Endothelial cell of umbilical vein (primary cell): ENCODE measurements at regions not wholly inside any gene's neighbourhood (a gene's known extent, or its start where the extent isn't known, plus 50 kb on each side); places are given as distances from the start of the nearest gene placed in this dataset.

Experiments used
- BruUV-seq: library from RNA; stranded (reverse); fragments of 400-500 nt; replicated peaks from 2 replicates; lab custom pipeline; 2021; lab: Mats Ljungman, UMichigan
- CTCF ChIA-PET: fragments of 300-600, 350-600 bp; sonication (Branson Sonifier 250); formaldehyde crosslinking; loops from one replicate; lab custom pipeline; 2021; ENCODE audit warnings: antibody characterized with exemption, inconsistent platforms; lab: Charles Lee
- POLR2A ChIA-PET: fragments of 300-600, 350-600 bp; sonication (Branson Sonifier 250); formaldehyde crosslinking; loops from one replicate; lab custom pipeline; 2021; ENCODE audit warnings: antibody characterized with exemption, inconsistent platforms; lab: Charles Lee
- DNase-seq: peaks from one replicate; pipeline ENCODE4 v3.0.0-alpha.2; 2011; ENCODE audit warnings: low read depth, low spot score
- FAIRE-seq: peaks from 2 replicates; lab custom pipeline; 2011; peaks lifted over from hg19 to GRCh38; lab: Jason Lieb, UNC
- H2AFZ ChIP-seq: 2 replicates; pipeline ENCODE4 v1.6.0; 2012; ENCODE audit warnings: low read depth, low read length, control low read depth, inconsistent platforms
- H3K27ac ChIP-seq: 2 replicates; pipeline ENCODE4 v1.5.1; 2011; ENCODE audit warnings: low read depth, mild to moderate bottlenecking, control low read depth, low read length, moderate library complexity; ENCODE audit not compliant: insufficient read depth
- H3K27me3 ChIP-seq, 2 experiments: 2 replicates each; pipeline versions ENCODE4 v1.6.0 to v1.6.1; 2011; ENCODE audit warnings: low read length in 2 of 2, mixed read lengths in 1 of 2; ENCODE audit not compliant: control insufficient read depth in 2 of 2, insufficient read depth in 2 of 2
- H3K36me3 ChIP-seq, 2 experiments: 2 replicates in 1 of 2; 3 replicates in 1 of 2; pipeline ENCODE4 v1.5.1; 2011; ENCODE audit warnings: low read length in 2 of 2, mild to moderate bottlenecking in 1 of 2, moderate library complexity in 1 of 2; ENCODE audit not compliant: control insufficient read depth in 2 of 2, insufficient read depth in 2 of 2; ENCODE audit errors: extremely low read depth in 1 of 2
- H3K4me1 ChIP-seq: 3 replicates; pipeline ENCODE4 v1.5.1; 2011; ENCODE audit warnings: mild to moderate bottlenecking, low read length; ENCODE audit not compliant: control insufficient read depth, insufficient read depth; ENCODE audit errors: extremely low read depth
- H3K4me2 ChIP-seq: 2 replicates; pipeline ENCODE4 v1.6.1; 2011; ENCODE audit warnings: low read length, control low read depth, mixed read lengths; ENCODE audit not compliant: insufficient read depth
- H3K4me3 ChIP-seq, 3 experiments: fragments of 200-600 bp in 1 of 3; sonication (generic), shearing (Covaris generic) in 1 of 3; replicated peaks in 1 of 3; 2 replicates each; pipeline ENCODE4 v1.5.1; 2011 to 2016; ENCODE audit warnings: control low read depth in 3 of 3, low read length in 3 of 3, mild to moderate bottlenecking in 2 of 3, inconsistent platforms in 1 of 3, low read depth in 1 of 3, moderate library complexity in 1 of 3; ENCODE audit not compliant: insufficient read depth in 1 of 3
- H3K79me2 ChIP-seq: 2 replicates; pipeline ENCODE4 v1.6.0; 2012; ENCODE audit warnings: low read length, inconsistent platforms; ENCODE audit not compliant: control insufficient read depth, insufficient read depth
- H3K9ac ChIP-seq: replicated peaks from 2 replicates; pipeline ENCODE3; 2011; ENCODE audit warnings: low read length, control low read depth; ENCODE audit not compliant: insufficient read depth; ENCODE audit errors: extremely low read depth
- H3K9me1 ChIP-seq: replicated peaks from 3 replicates; pipeline ENCODE4 v1.6.0; 2011; ENCODE audit warnings: mild to moderate bottlenecking, low read length; ENCODE audit not compliant: control insufficient read depth, insufficient read depth; ENCODE audit errors: extremely low read depth
- H3K9me3 ChIP-seq: replicated peaks from 2 replicates; pipeline ENCODE4 v1.5.1; 2012; ENCODE audit warnings: low read length, inconsistent platforms; ENCODE audit not compliant: control insufficient read depth, insufficient read depth
- H4K20me1 ChIP-seq: replicated peaks from 2 replicates; pipeline ENCODE3; 2011; ENCODE audit warnings: mild to moderate bottlenecking, low read length; ENCODE audit not compliant: control insufficient read depth, insufficient read depth; ENCODE audit errors: extremely low read depth
- CTCF ChIP-seq, 2 donors: IDR thresholded peaks; 1 replicate in 1 of 2; 2 replicates in 1 of 2; pipeline ENCODE4 v1.5.1; 2011; ENCODE audit warnings: low read length in 2 of 2, mild to moderate bottlenecking in 2 of 2, moderate library complexity in 2 of 2, control low read depth in 1 of 2, inconsistent platforms in 1 of 2, low read depth in 1 of 2; ENCODE audit not compliant: insufficient read depth in 1 of 2; ENCODE audit errors: extremely low read depth in 1 of 2
- EZH2 ChIP-seq: IDR thresholded peaks from 2 replicates; pipeline ENCODE4 v1.6.1; 2012; ENCODE audit warnings: borderline replicate concordance, low read depth, mild to moderate bottlenecking, moderate library complexity, low read length, inconsistent platforms; ENCODE audit not compliant: severe bottlenecking
- FOS ChIP-seq: IDR thresholded peaks from 2 replicates; pipeline ENCODE4 v1.6.1; 2011; ENCODE audit warnings: mild to moderate bottlenecking, low read length, moderate library complexity, borderline replicate concordance; ENCODE audit not compliant: insufficient read depth
- GATA2 ChIP-seq: IDR thresholded peaks from 2 replicates; pipeline ENCODE4 v1.7.0; 2011; ENCODE audit warnings: low read depth, mild to moderate bottlenecking, moderate library complexity, mixed read lengths, low read length; ENCODE audit not compliant: insufficient read length, insufficient read depth
- JUN ChIP-seq: IDR thresholded peaks from 2 replicates; pipeline ENCODE4 v1.6.1; 2011; ENCODE audit warnings: borderline replicate concordance, low read depth; ENCODE audit not compliant: insufficient read length, insufficient read depth
- MYC ChIP-seq: IDR thresholded peaks from one replicate; pipeline ENCODE4 v1.6.1; 2011; ENCODE audit warnings: mild to moderate bottlenecking, low read depth, low read length
- POLR2A ChIP-seq: IDR thresholded peaks from 2 replicates; pipeline ENCODE4 v1.6.1; 2012; ENCODE audit warnings: low read depth, mild to moderate bottlenecking, control low read depth, low read length
- POLR2AphosphoS5 ChIP-seq: IDR thresholded peaks from 2 replicates; pipeline ENCODE4 v1.6.1; 2012; ENCODE audit warnings: low read depth, mild to moderate bottlenecking, control low read depth, low read length, moderate library complexity; ENCODE audit not compliant: insufficient read depth
- dilution Hi-C: fragments of 300-500 bp; cut with MboI; formaldehyde crosslinking; loops from one replicate; pipeline ENCODE4 v1.15.0; 2019; ENCODE audit warnings: low sequenced_read_pairs; ENCODE audit not compliant: extremely low pct_ligation_motif_present
- intact Hi-C: fragments of 100-400 bp; cut with micrococcal nuclease; formaldehyde crosslinking; loops from one replicate; pipeline ENCODE4 v1.10.0; 2022
- TF ChIP-seq, protein P1 (sequence below): IDR thresholded peaks from 2 replicates; pipeline ENCODE4 v1.6.1; 2011; ENCODE audit not compliant: insufficient read depth, insufficient read length

- no peak overlapping the region for H2AFZ ChIP-seq
- dilution Hi-C loops (no loop called here), intact Hi-C loops (no loop called here)
- no peaks in the 10 kb centered on the region for H3K9me1 ChIP-seq
- H3K9ac ChIP-seq = no peak overlapping the region
- no peak overlapping the region for H3K4me2 ChIP-seq
- CTCF ChIA-PET = no interaction called here
- POLR2A ChIA-PET = no interaction called here
- no TSS peak for BruUV-seq
- H3K79me2 ChIP-seq = no peaks in the 10 kb centered on the region
- FAIRE-seq (no peak), DNase-seq (no peak)
- H4K20me1 ChIP-seq = no peaks in the 10 kb centered on the region
- H3K9me3 ChIP-seq = no peaks in the 10 kb centered on the region
- TF ChIP-seq POLR2AphosphoS5 (no peak), FOS (no peak), CTCF (IDR thresholded peaks at IDR 0.05; ENCODE audit: extremely low read depth in 1 of 2, insufficient read depth in 1 of 2, low read depth in 1 of 2, low read length in 2 of 2) (no peak), EZH2 (no peak), MYC (no peak)
- TF ChIP-seq, protein P1, sequence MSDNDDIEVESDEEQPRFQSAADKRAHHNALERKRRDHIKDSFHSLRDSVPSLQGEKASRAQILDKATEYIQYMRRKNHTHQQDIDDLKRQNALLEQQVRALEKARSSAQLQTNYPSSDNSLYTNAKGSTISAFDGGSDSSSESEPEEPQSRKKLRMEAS = no peak
- H3K27ac ChIP-seq = no peak overlapping the region
- H3K27me3 ChIP-seq = no peaks in the 10 kb centered on the region
- no peaks in the 10 kb centered on the region for H3K4me1 ChIP-seq
- H3K36me3 ChIP-seq = no peaks in the 10 kb centered on the region
- H3K4me3 ChIP-seq = no peak overlapping the region
Observed at GRCh38 chr5:130279386-130279785, 375.1 kb downstream of the CHSY3 start.

- Histone ChIP-seq H3K4me3 (no peak overlapping the region), H3K27me3 (no peaks in the 10 kb centered on the region), H2AFZ (no peak overlapping the region), H3K9me1 (no peaks in the 10 kb centered on the region), H3K27ac (no peak overlapping the region), H4K20me1 (no peaks in the 10 kb centered on the region), H3K4me2 (no peak overlapping the region), H3K79me2 (no peaks in the 10 kb centered on the region), H3K36me3 (no peaks in the 10 kb centered on the region), H3K9me3 (no peaks in the 10 kb centered on the region), H3K9ac (no peak overlapping the region), H3K4me1 (no peaks in the 10 kb centered on the region)
- POLR2A ChIA-PET = no interaction called here
- no TSS peak for BruUV-seq
- TF ChIP-seq POLR2AphosphoS5 (no peak), POLR2A (no peak), CTCF (IDR thresholded peaks at IDR 0.05; ENCODE audit: extremely low read depth in 1 of 2, insufficient read depth in 1 of 2, low read depth in 1 of 2, low read length in 2 of 2) (no peak), GATA2 (no peak), FOS (no peak), MYC (no peak), JUN (no peak), EZH2 (no peak)
- TF ChIP-seq, protein P1 = no peak
- DNase-seq (no peak), FAIRE-seq (no peak)
- CTCF ChIA-PET = no interaction called here
- dilution Hi-C loops = no loop called here
- intact Hi-C loops = no loop called here
Observed at GRCh38 chr5:130278136-130278535, 373.9 kb downstream of the CHSY3 start.
